ENCODE measurements at regions not wholly inside any gene's neighbourhood (a gene's known extent, or its start where the extent isn't known, plus 50 kb on each side); places are given as distances from the start of the nearest gene placed in this dataset.

GRCh38 chr3:18885612-18886011 is 262.7 kb upstream of the KCNH8 start:
- ChIA-PET POLR2A (no interaction called here), CTCF (no interaction called here)
- Histone ChIP-seq H3K9me3 (no peaks in the 10 kb centered on the region), H3K4me1 (no peaks in the 10 kb centered on the region), H3K4me3 (ENCODE audit: low read depth, low read length) (no peak overlapping the region), H3K27me3 (replicated peaks; ENCODE audit: control insufficient read depth, insufficient read depth, low read length) (no peaks in the 10 kb centered on the region), H3K36me3 (ENCODE audit: control insufficient read depth, insufficient read depth, low read length) (no peaks in the 10 kb centered on the region)
- Mint-ChIP-seq H3K36me3 (ENCODE audit: insufficient read depth, unreplicated experiment) (no peaks in the 10 kb centered on the region), H3K4me3 (ENCODE audit: unreplicated experiment) (no peak overlapping the region), H3K27ac (ENCODE audit: unreplicated experiment) (no peak overlapping the region), H3K4me1 (ENCODE audit: low read depth, unreplicated experiment) (no peaks in the 10 kb centered on the region), H3K9me3 (ENCODE audit: unreplicated experiment) (no peaks in the 10 kb centered on the region), H3K27me3 (ENCODE audit: insufficient read depth, unreplicated experiment) (peaks cover 6% of the 10 kb centered on the region)
- DNase-seq = no peak
- TF ChIP-seq CTCF (IDR thresholded peaks at IDR 0.05; ENCODE audit: insufficient read depth in 1 of 2, low read depth in 1 of 2, low read length in 1 of 2, severe bottlenecking in 1 of 2, unreplicated experiment in 1 of 2) = no peak
- BruUV-seq (replicated peaks) = no TSS peak
- intact Hi-C loops (cut with micrococcal nuclease; ENCODE audit: unreplicated experiment) = no loop called here

- no peak overlapping the region for H3K27ac Mint-ChIP-seq (ENCODE audit: unreplicated experiment)
- Histone ChIP-seq H3K36me3 (ENCODE audit: control insufficient read depth, insufficient read depth, low read length) (no peaks in the 10 kb centered on the region), H3K9me3 (no peaks in the 10 kb centered on the region), H3K4me1 (no peaks in the 10 kb centered on the region), H3K27me3 (replicated peaks; ENCODE audit: control insufficient read depth, insufficient read depth, low read length) (no peaks in the 10 kb centered on the region), H3K4me3 (ENCODE audit: low read depth, low read length) (no peak overlapping the region)
- no peak for TF ChIP-seq CTCF (IDR thresholded peaks at IDR 0.05; ENCODE audit: insufficient read depth in 1 of 2, low read depth in 1 of 2, low read length in 1 of 2, severe bottlenecking in 1 of 2, unreplicated experiment in 1 of 2)
- intact Hi-C loops (cut with micrococcal nuclease; ENCODE audit: unreplicated experiment) = no loop called here
- no peaks in the 10 kb centered on the region for H3K4me1 Mint-ChIP-seq (ENCODE audit: low read depth, unreplicated experiment)
- CTCF ChIA-PET = no interaction called here
- no peaks in the 10 kb centered on the region for H3K9me3 Mint-ChIP-seq (ENCODE audit: unreplicated experiment)
- DNase-seq = no peak
- H3K27me3 Mint-ChIP-seq (ENCODE audit: insufficient read depth, unreplicated experiment) = peaks cover 6% of the 10 kb centered on the region
- H3K4me3 Mint-ChIP-seq (ENCODE audit: unreplicated experiment) = no peak overlapping the region
- no TSS peak for BruUV-seq (replicated peaks)
- H3K36me3 Mint-ChIP-seq (ENCODE audit: insufficient read depth, unreplicated experiment) = no peaks in the 10 kb centered on the region
- POLR2A ChIA-PET = no interaction called here
Measured at GRCh38 chr3:18883571-18883970, 264.7 kb upstream of the KCNH8 start.

GRCh38 chr3:18880691-18881090 is 267.6 kb upstream of the KCNH8 start:
- Histone ChIP-seq H3K4me3 (ENCODE audit: low read depth, low read length) (no peak overlapping the region), H3K4me1 (no peaks in the 10 kb centered on the region), H3K9me3 (no peaks in the 10 kb centered on the region), H3K36me3 (ENCODE audit: control insufficient read depth, insufficient read depth, low read length) (no peaks in the 10 kb centered on the region), H3K27me3 (replicated peaks; ENCODE audit: control insufficient read depth, insufficient read depth, low read length) (no peaks in the 10 kb centered on the region)
- ChIA-PET CTCF (no interaction called here), POLR2A (no interaction called here)
- Mint-ChIP-seq H3K9me3 (ENCODE audit: unreplicated experiment) (no peaks in the 10 kb centered on the region), H3K27ac (ENCODE audit: unreplicated experiment) (no peak overlapping the region), H3K4me3 (ENCODE audit: unreplicated experiment) (no peak overlapping the region), H3K4me1 (ENCODE audit: low read depth, unreplicated experiment) (no peaks in the 10 kb centered on the region), H3K36me3 (ENCODE audit: insufficient read depth, unreplicated experiment) (no peaks in the 10 kb centered on the region), H3K27me3 (ENCODE audit: insufficient read depth, unreplicated experiment) (no peaks in the 10 kb centered on the region)
- DNase-seq = no peak
- TF ChIP-seq CTCF (IDR thresholded peaks at IDR 0.05; ENCODE audit: insufficient read depth in 1 of 2, low read depth in 1 of 2, low read length in 1 of 2, severe bottlenecking in 1 of 2, unreplicated experiment in 1 of 2) = no peak
- intact Hi-C loops (cut with micrococcal nuclease; ENCODE audit: unreplicated experiment) = no loop called here
- BruUV-seq (replicated peaks) = no TSS peak

All from Caco-2 (cell line).